ENCODE measurements at regions not wholly inside any gene's neighbourhood (a gene's known extent, or its start where the extent isn't known, plus 50 kb on each side); places are given as distances from the start of the nearest gene placed in this dataset.

DNA sequence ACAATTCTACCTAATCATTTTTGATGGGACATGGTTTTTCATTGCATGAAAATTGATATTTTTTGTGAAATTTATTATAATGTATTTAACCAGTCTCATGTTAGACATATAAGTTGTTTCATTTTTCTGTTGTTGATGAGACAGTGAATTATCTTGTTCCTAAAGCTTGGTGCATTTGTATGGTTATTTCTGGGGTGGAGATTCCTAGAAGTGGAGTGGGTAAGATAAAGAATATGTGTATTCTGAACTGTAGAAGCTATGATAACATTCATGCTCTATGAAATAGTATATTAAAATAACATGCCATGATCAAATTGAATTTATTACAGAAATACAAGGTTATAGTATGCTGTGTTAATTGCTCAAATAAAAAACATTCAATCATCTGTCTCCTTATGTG is 69.2 kb downstream of the BOLA3 start:
- intact Hi-C loops (cut with micrococcal nuclease), result no loop called here
- H3K27ac Mint-ChIP-seq, result no peak overlapping the region
- DNase-seq (no peak), ATAC-seq (ENCODE audit: low read depth) (no peak)
- H3K4me1 Mint-ChIP-seq, result peaks cover 25% of the 10 kb centered on the region
- no peaks in the 10 kb centered on the region for H3K27me3 Mint-ChIP-seq
- H3K4me3 Mint-ChIP-seq, result no peak overlapping the region
- ChIA-PET CTCF (no interaction called here), POLR2A (no interaction called here)
- H3K9me3 Mint-ChIP-seq, result no peaks in the 10 kb centered on the region
- TF ChIP-seq, protein P1, sequence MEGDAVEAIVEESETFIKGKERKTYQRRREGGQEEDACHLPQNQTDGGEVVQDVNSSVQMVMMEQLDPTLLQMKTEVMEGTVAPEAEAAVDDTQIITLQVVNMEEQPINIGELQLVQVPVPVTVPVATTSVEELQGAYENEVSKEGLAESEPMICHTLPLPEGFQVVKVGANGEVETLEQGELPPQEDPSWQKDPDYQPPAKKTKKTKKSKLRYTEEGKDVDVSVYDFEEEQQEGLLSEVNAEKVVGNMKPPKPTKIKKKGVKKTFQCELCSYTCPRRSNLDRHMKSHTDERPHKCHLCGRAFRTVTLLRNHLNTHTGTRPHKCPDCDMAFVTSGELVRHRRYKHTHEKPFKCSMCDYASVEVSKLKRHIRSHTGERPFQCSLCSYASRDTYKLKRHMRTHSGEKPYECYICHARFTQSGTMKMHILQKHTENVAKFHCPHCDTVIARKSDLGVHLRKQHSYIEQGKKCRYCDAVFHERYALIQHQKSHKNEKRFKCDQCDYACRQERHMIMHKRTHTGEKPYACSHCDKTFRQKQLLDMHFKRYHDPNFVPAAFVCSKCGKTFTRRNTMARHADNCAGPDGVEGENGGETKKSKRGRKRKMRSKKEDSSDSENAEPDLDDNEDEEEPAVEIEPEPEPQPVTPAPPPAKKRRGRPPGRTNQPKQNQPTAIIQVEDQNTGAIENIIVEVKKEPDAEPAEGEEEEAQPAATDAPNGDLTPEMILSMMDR (IDR thresholded peaks at IDR 0.05), result no peak
- peaks cover 80% of the 10 kb centered on the region for H3K36me3 Mint-ChIP-seq (ENCODE audit: low read depth)

- Mint-ChIP-seq H3K36me3 (ENCODE audit: low read depth) (peaks cover 78% of the 10 kb centered on the region), H3K27me3 (no peaks in the 10 kb centered on the region), H3K4me1 (peaks cover 22% of the 10 kb centered on the region), H3K9me3 (no peaks in the 10 kb centered on the region), H3K4me3 (no peak overlapping the region), H3K27ac (peak overlapping the region; percentile 67)
- no peak for DNase-seq
- ChIA-PET CTCF (interaction anchor here (1.0 to 2.0 kb wide), 6 partner anchors 47 to 256 kb away, joined by 3 to 13 read pairs (median 4); no protein-coding TSS in a partner anchor), POLR2A (interaction anchor here (0.6 to 1.5 kb wide), 9 partner anchors 41 to 185 kb away, joined by 3 to 5 read pairs (median 4); partner anchors contain the start of gene DGUOK)
- TF ChIP-seq, protein P1 (IDR thresholded peaks at IDR 0.05), result no peak
- intact Hi-C loops (cut with micrococcal nuclease), result loop anchor here (1.0 to 2.0 kb wide), 4 partner anchors 47 to 255 kb away; no protein-coding TSS in a partner anchor
- ATAC-seq (ENCODE audit: low read depth), result peak; percentile 77
Observed at GRCh38 chr2:74079522-74080341, 68.0 kb downstream of the BOLA3 start.

DNA sequence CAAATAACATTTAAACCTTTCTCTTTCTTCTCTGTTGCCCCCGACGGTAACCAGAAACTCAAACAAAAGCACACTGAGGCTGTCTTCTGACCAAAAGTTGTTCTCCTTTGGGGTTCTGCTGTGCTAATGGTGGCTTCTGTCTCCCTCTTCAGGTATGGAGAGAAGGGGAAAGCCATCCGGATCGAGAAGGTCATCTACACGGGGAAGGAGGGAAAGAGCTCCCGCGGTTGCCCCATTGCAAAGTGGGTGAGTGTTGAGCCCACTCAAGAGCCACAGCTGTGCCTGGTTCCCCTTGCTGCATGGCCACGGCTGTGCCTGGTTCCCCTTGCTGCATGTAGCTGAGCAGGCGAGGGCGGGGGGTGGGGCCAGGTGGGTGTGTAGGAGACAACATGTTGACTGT is 67.4 kb downstream of the BOLA3 start:
- Mint-ChIP-seq H3K27ac (peak overlapping the region; percentile 67), H3K36me3 (ENCODE audit: low read depth) (peaks cover 83% of the 10 kb centered on the region), H3K27me3 (no peaks in the 10 kb centered on the region), H3K4me1 (peaks cover 22% of the 10 kb centered on the region), H3K4me3 (no peak overlapping the region), H3K9me3 (no peaks in the 10 kb centered on the region)
- CTCF ChIA-PET, result interaction anchor here (0.8 to 2.0 kb wide), 7 partner anchors 48 to 257 kb away, joined by 3 to 13 read pairs (median 3); no protein-coding TSS in a partner anchor
- ATAC-seq (ENCODE audit: low read depth), result peak; percentile 28
- DNase-seq, result no peak
- POLR2A ChIA-PET, result interaction anchor here (0.5 to 1.5 kb wide), 9 partner anchors 40 to 186 kb away, joined by 3 to 5 read pairs (median 4); partner anchors contain the start of gene DGUOK
- intact Hi-C loops (cut with micrococcal nuclease), result loop anchor here (1.0 to 2.0 kb wide), 4 partner anchors 48 to 256 kb away; no protein-coding TSS in a partner anchor
- TF ChIP-seq, protein P1 (IDR thresholded peaks at IDR 0.05), result no peak

GRCh38 chr2:74081030-74081762 is 66.5 kb downstream of the BOLA3 start:
- ChIA-PET CTCF (interaction anchor here (0.8 to 2.0 kb wide), 6 partner anchors 49 to 258 kb away, joined by 3 to 13 read pairs (median 4); no protein-coding TSS in a partner anchor), POLR2A (interaction anchor here (0.5 to 1.5 kb wide), 2 partner anchors 49 to 115 kb away, joined by 3 to 5 read pairs; no protein-coding TSS in a partner anchor)
- Mint-ChIP-seq H3K4me3 (no peak overlapping the region), H3K4me1 (peaks cover 22% of the 10 kb centered on the region), H3K9me3 (no peaks in the 10 kb centered on the region), H3K27me3 (no peaks in the 10 kb centered on the region), H3K27ac (no peak overlapping the region), H3K36me3 (ENCODE audit: low read depth) (peaks cover 83% of the 10 kb centered on the region)
- intact Hi-C loops (cut with micrococcal nuclease), result loop anchor here (2.0 kb wide), 2 partner anchors 48 to 78 kb away; no protein-coding TSS in a partner anchor
- TF ChIP-seq, protein P1 (IDR thresholded peaks at IDR 0.05), result no peak
- ATAC-seq (ENCODE audit: low read depth), result no peak
- DNase-seq, result no peak

All from activated B cell treated with CpG ODN at 0.5 μM for 24 hours (primary cell).